ENCODE measurements at regions not wholly inside any gene's neighbourhood (a gene's known extent, or its start where the extent isn't known, plus 50 kb on each side); places are given as distances from the start of the nearest gene placed in this dataset.

GRCh38 chr12:93154753-93155480 is 222.8 kb upstream of the NUDT4 start:
- DNase-seq (ENCODE audit: low read depth): no peak
- no peaks in the 10 kb centered on the region for H3K27me3 ChIP-seq (ENCODE audit: control insufficient read depth, insufficient read depth, low read length)
- TF ChIP-seq CTCF (IDR thresholded peaks at IDR 0.05; ENCODE audit: insufficient read depth, low read length, poor library complexity, severe bottlenecking): no peak
- H3K36me3 ChIP-seq (ENCODE audit: control insufficient read depth, insufficient read depth, low read length): no peaks in the 10 kb centered on the region
- no peak overlapping the region for H3K4me3 ChIP-seq (ENCODE audit: low read depth, low read length)

GRCh38 chr12:93156086-93156716 is 221.5 kb upstream of the NUDT4 start:
- DNase-seq (ENCODE audit: low read depth): no peak
- Histone ChIP-seq H3K27me3 (ENCODE audit: control insufficient read depth, insufficient read depth, low read length) (no peaks in the 10 kb centered on the region), H3K36me3 (ENCODE audit: control insufficient read depth, insufficient read depth, low read length) (no peaks in the 10 kb centered on the region), H3K4me3 (ENCODE audit: low read depth, low read length) (no peak overlapping the region)
- no peak for TF ChIP-seq CTCF (IDR thresholded peaks at IDR 0.05; ENCODE audit: insufficient read depth, low read length, poor library complexity, severe bottlenecking)

- Histone ChIP-seq H3K36me3 (ENCODE audit: control insufficient read depth, insufficient read depth, low read length) (no peaks in the 10 kb centered on the region), H3K27me3 (ENCODE audit: control insufficient read depth, insufficient read depth, low read length) (no peaks in the 10 kb centered on the region), H3K4me3 (ENCODE audit: low read depth, low read length) (no peak overlapping the region)
- no peak for DNase-seq (ENCODE audit: low read depth)
- no peak for TF ChIP-seq CTCF (IDR thresholded peaks at IDR 0.05; ENCODE audit: insufficient read depth, low read length, poor library complexity, severe bottlenecking)
These were observed 220.4 kb upstream of the NUDT4 start for GRCh38 chr12:93157279-93157678.

- Histone ChIP-seq H3K27me3 (ENCODE audit: control insufficient read depth, insufficient read depth, low read length) (no peaks in the 10 kb centered on the region), H3K36me3 (ENCODE audit: control insufficient read depth, insufficient read depth, low read length) (no peaks in the 10 kb centered on the region), H3K4me3 (ENCODE audit: low read depth, low read length) (no peak overlapping the region)
- TF ChIP-seq CTCF (IDR thresholded peaks at IDR 0.05; ENCODE audit: insufficient read depth, low read length, poor library complexity, severe bottlenecking): no peak
- no peak for DNase-seq (ENCODE audit: low read depth)
These were observed 219.5 kb upstream of the NUDT4 start for GRCh38 chr12:93158065-93158843.

GRCh38 chr12:93163260-93164036 is 214.3 kb upstream of the NUDT4 start:
- TF ChIP-seq CTCF (IDR thresholded peaks at IDR 0.05; ENCODE audit: insufficient read depth, low read length, poor library complexity, severe bottlenecking): no peak
- no peak overlapping the region for H3K4me3 ChIP-seq (ENCODE audit: low read depth, low read length)
- no peak for DNase-seq (ENCODE audit: low read depth)
- no peaks in the 10 kb centered on the region for H3K27me3 ChIP-seq (ENCODE audit: control insufficient read depth, insufficient read depth, low read length)
- H3K36me3 ChIP-seq (ENCODE audit: control insufficient read depth, insufficient read depth, low read length): no peaks in the 10 kb centered on the region

Data from kidney epithelial cell (primary cell).